ENCODE measurements at regions not wholly inside any gene's neighbourhood (a gene's known extent, or its start where the extent isn't known, plus 50 kb on each side); places are given as distances from the start of the nearest gene placed in this dataset.

- TF ChIP-seq TAF1 (IDR thresholded peaks at IDR 0.05; ENCODE audit: borderline replicate concordance, insufficient read depth, low read length), result no peak
Measured at GRCh38 chr21:22145545-22145944, 1147.3 kb downstream of the NCAM2 start.

DNA sequence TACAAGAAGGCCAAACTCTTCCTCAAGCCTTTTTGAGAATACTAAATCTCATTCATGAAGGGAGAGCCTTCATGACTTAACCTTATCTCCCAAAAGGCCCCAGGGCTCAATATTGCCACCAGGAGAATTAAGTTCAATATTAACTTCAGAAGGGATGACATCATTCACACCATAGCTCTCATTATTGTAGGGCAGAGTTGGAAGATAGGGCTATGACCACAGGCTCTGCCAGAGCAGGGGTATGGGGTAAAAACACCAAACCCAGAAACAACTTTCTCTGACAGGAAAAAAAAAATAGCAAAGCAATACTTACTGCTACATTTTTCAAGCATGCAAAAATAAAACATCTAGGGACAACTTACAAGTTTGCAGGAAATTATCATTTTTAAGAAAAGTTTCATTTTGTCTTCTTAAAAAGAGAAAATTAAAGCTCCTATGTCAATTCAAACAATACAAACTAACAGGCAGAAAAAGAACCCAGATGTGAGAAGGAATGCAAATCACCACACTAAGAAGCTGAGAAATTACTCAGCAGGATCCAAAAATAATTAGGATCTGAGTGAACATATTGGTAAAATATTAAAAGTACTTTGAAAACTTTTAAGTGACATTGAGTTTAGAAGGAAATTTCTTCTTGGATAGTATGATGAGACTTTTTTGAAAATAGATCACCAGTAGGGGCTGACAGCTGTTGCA, 1156.5 kb downstream of the NCAM2 start:
- no peak for TF ChIP-seq REST (IDR thresholded peaks at IDR 0.05; ENCODE audit: insufficient read depth in 1 of 2, low read depth in 2 of 2, low read length in 2 of 2)
- TF ChIP-seq TAF1 (IDR thresholded peaks at IDR 0.05; ENCODE audit: borderline replicate concordance, insufficient read depth, low read length), result no peak
- no peak for TF ChIP-seq SIN3A (IDR thresholded peaks at IDR 0.05; ENCODE audit: borderline replicate concordance, insufficient read depth, low read length)
- TF ChIP-seq POLR2AphosphoS5 (IDR thresholded peaks at IDR 0.05; ENCODE audit: low read depth, low read length), result no peak

DNA sequence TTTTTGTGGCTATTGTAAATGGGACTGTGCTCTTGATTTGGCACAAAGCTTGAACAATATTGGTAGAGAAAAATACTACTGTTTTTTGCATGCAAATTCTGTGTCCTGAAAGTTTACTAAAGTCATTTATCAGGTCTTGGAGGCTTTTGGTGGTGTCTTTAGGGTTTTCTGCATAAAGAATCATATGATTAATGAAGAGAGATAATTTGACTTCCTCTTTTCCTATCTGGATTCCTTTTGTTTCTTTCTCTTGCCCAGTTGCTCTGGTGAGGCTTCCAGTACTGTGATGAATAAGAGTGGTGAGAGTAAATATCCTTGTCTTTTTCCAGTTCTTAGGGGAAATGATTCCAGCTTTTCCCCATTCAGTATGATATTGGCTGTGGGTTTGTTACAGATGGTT, 1166.7 kb downstream of the NCAM2 start:
- TF ChIP-seq TAF1 (IDR thresholded peaks at IDR 0.05; ENCODE audit: borderline replicate concordance, insufficient read depth, low read length), result no peak
- TF ChIP-seq FOXP2 (optimal IDR thresholded peaks at IDR 0.05; ENCODE audit: borderline replicate concordance, extremely low read depth, extremely low read length, insufficient read depth), result no peak
- no peak for TF ChIP-seq POLR2AphosphoS5 (IDR thresholded peaks at IDR 0.05; ENCODE audit: low read depth, low read length)
- no peak for TF ChIP-seq SIN3A (IDR thresholded peaks at IDR 0.05; ENCODE audit: borderline replicate concordance, insufficient read depth, low read length)
- TF ChIP-seq REST (IDR thresholded peaks at IDR 0.05; ENCODE audit: insufficient read depth in 1 of 2, low read depth in 2 of 2, low read length in 2 of 2), result no peak

DNA sequence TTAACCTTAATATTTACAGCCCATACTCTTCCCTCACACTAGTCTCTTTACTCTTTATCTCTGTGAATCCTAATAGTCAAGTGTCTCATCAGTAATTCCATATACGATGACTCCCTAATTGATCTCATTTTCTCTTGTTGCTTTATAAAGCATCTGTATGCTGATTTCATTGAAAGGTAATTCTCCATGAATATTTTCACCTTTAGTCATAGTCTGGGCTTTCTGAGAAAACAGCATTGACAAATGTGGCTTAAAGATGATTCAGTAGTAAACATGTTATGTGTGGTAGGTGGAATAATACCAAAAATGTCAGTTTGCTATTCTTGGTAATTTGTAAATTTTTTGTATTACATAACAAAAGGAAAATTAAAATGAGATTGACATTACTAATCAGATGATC, 1176.5 kb downstream of the NCAM2 start:
- TF ChIP-seq FOXP2 (optimal IDR thresholded peaks at IDR 0.05; ENCODE audit: borderline replicate concordance, extremely low read depth, extremely low read length, insufficient read depth) (no peak), POLR2AphosphoS5 (IDR thresholded peaks at IDR 0.05; ENCODE audit: low read depth, low read length) (no peak), TAF1 (IDR thresholded peaks at IDR 0.05; ENCODE audit: borderline replicate concordance, insufficient read depth, low read length) (no peak), SIN3A (IDR thresholded peaks at IDR 0.05; ENCODE audit: borderline replicate concordance, insufficient read depth, low read length) (no peak), REST (IDR thresholded peaks at IDR 0.05; ENCODE audit: insufficient read depth in 1 of 2, low read depth in 2 of 2, low read length in 2 of 2) (no peak)

- TF ChIP-seq SIN3A (IDR thresholded peaks at IDR 0.05; ENCODE audit: borderline replicate concordance, insufficient read depth, low read length) (no peak), FOXP2 (optimal IDR thresholded peaks at IDR 0.05; ENCODE audit: borderline replicate concordance, extremely low read depth, extremely low read length, insufficient read depth) (no peak), POLR2AphosphoS5 (IDR thresholded peaks at IDR 0.05; ENCODE audit: low read depth, low read length) (no peak), REST (IDR thresholded peaks at IDR 0.05; ENCODE audit: insufficient read depth in 1 of 2, low read depth in 2 of 2, low read length in 2 of 2) (no peak), TAF1 (IDR thresholded peaks at IDR 0.05; ENCODE audit: borderline replicate concordance, insufficient read depth, low read length) (no peak)
Measured at GRCh38 chr21:22189278-22189677, 1191.1 kb downstream of the NCAM2 start.
